DOHH2 (cell line): ENCODE measurements at regions not wholly inside any gene's neighbourhood (a gene's known extent, or its start where the extent isn't known, plus 50 kb on each side); places are given as distances from the start of the nearest gene placed in this dataset.

Experiments used
- CTCF ChIP-seq: fragments of 200-600 bp; sonication (generic); IDR thresholded peaks from one replicate; pipeline ENCODE4 v1.5.1; 2014; ENCODE audit warnings: antibody characterized with exemption, mild to moderate bottlenecking, low read depth, low read length; ENCODE audit not compliant: poor library complexity, severe bottlenecking
- EZH2phosphoT487 ChIP-seq: fragments of 200-600 bp; sonication (generic); IDR thresholded peaks from 2 replicates; pipeline ENCODE4 v1.6.1; 2017; ENCODE audit warnings: borderline replicate concordance, mild to moderate bottlenecking, antibody characterized with exemption, low read length, moderate library complexity, mixed read lengths

GRCh38 chr14:62027958-62028357 is 265.7 kb downstream of the SNAPC1 start:
- TF ChIP-seq CTCF (no peak), EZH2phosphoT487 (no peak)
